Large intestine (tissue), 3 donors: ENCODE measurements at regions not wholly inside any gene's neighbourhood (a gene's known extent, or its start where the extent isn't known, plus 50 kb on each side); places are given as distances from the start of the nearest gene placed in this dataset.

ENCODE experiments used
- DNase-seq, 2 donors: peaks; one replicate each; pipeline versions ENCODE4 v3.0.0 to v3.0.0-alpha.2; 2013
- H3K27ac ChIP-seq: one replicate; pipeline ENCODE4 v1.5.1; 2013; ENCODE audit warnings: low read length
- H3K27me3 ChIP-seq: 2 replicates; pipeline ENCODE4 v1.6.1; 2013; ENCODE audit warnings: low read length; ENCODE audit not compliant: control insufficient read depth, insufficient read depth
- H3K36me3 ChIP-seq: 2 replicates; pipeline ENCODE4 v1.6.1; 2013; ENCODE audit warnings: low read length; ENCODE audit not compliant: control insufficient read depth, insufficient read depth
- H3K4me1 ChIP-seq: one replicate; pipeline ENCODE4 v1.6.1; 2013; ENCODE audit warnings: low read length; ENCODE audit not compliant: control insufficient read depth, insufficient read depth
- H3K4me3 ChIP-seq: one replicate; pipeline ENCODE4 v1.5.1; 2013; ENCODE audit warnings: low read length
- H3K9me3 ChIP-seq: one replicate; pipeline ENCODE4 v1.6.1; 2013; ENCODE audit warnings: mild to moderate bottlenecking, low read depth, low read length, moderate library complexity; ENCODE audit not compliant: control insufficient read depth
- WGBS: methylation state at CpG from one replicate; pipeline ENCODE4 v1.1.5; 2013; ENCODE audit warnings: low lambda C conversion rate; ENCODE audit not compliant: insufficient coverage; 5-methylcytosine and 5-hydroxymethylcytosine counted together

DNA sequence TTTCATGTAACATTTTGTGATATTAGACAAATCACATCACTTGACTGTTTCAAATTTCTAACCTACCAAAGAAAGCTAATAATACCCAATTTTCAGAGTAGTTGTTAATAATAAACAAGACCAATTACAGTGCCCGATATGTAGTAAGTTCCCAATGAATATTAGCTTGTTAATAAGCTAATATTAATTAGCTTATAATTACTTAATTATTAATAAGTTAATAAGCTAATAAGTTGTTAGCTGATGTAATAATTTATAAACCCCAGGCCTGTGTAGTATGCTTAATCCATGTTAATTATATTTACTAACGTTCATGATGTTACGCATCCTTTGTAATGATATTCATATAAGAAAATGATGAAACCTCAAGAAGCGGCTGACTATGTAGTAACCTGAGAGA lies 643.8 kb upstream of the KIRREL3 start:
- Histone ChIP-seq H3K27me3 (no peaks in the 10 kb centered on the region), H3K4me1 (no peaks in the 10 kb centered on the region), H3K4me3 (no peak overlapping the region), H3K36me3 (no peaks in the 10 kb centered on the region), H3K27ac (no peak overlapping the region), H3K9me3 (peaks cover 3% of the 10 kb centered on the region)
- DNase-seq, result no peak
- WGBS, result 100% methylated on average over 2 of the region's 4 CpGs

DNA sequence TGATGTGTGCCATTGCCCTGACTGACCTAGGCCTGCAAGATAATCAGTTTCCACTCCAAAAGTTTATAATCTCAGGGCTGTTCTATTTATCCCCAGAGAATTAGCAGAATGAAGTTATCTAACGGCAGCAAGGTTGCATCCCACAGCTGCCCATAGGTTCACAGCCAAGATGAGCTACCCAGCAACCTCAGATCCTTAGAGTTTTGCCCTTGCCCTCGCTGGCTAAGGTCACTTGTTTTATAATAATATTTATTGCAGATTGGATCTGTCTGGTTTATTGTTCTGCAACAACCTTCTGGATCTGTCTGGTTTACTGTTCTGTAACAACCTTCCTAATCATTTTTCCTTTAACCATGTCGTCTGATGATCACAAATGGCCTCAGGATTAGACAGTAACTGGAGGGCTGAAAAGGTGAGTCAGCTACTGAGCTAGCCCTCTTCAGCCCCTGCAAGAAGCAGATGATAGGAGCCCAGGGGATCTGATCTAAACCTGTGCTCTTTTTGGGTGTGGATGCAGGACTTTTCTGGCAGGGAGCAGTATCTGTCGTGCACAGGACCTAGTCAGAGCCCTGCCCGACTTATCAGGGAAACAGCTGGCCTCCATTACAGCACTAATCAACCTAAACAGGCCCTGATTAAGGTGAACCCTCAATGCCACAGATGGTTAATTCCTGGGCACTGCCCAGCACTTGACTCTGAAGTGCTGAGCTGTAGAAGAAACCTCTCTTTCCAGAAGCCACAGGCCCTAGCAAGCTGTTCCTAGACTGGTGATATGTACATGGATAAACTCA lies 642.9 kb upstream of the KIRREL3 start:
- Histone ChIP-seq H3K9me3 (peaks cover 3% of the 10 kb centered on the region), H3K4me1 (no peaks in the 10 kb centered on the region), H3K27me3 (no peaks in the 10 kb centered on the region), H3K27ac (no peak overlapping the region), H3K36me3 (no peaks in the 10 kb centered on the region), H3K4me3 (no peak overlapping the region)
- peak in 1 of 2 donors; percentile 28 for DNase-seq
- no CpG with 5 or more reads among the region's 5 CpGs for WGBS

- H3K27ac ChIP-seq, result no peak overlapping the region
- no peaks in the 10 kb centered on the region for H3K36me3 ChIP-seq
- H3K4me3 ChIP-seq, result no peak overlapping the region
- H3K27me3 ChIP-seq, result no peaks in the 10 kb centered on the region
- peak in 1 of 2 donors; percentile 51 for DNase-seq
- WGBS, result no CpG with 5 or more reads among the region's 1 CpG
- no peaks in the 10 kb centered on the region for H3K9me3 ChIP-seq
- H3K4me1 ChIP-seq, result no peaks in the 10 kb centered on the region
These were observed 640.2 kb upstream of the KIRREL3 start for GRCh38 chr11:127640561-127641451.

GRCh38 chr11:127639916-127640315 lies 639.3 kb upstream of the KIRREL3 start:
- Histone ChIP-seq H3K4me1 (no peaks in the 10 kb centered on the region), H3K27ac (no peak overlapping the region), H3K9me3 (no peaks in the 10 kb centered on the region), H3K4me3 (no peak overlapping the region), H3K36me3 (no peaks in the 10 kb centered on the region), H3K27me3 (no peaks in the 10 kb centered on the region)
- no peak for DNase-seq
- 100% methylated on average over 1 of the region's 2 CpGs for WGBS

GRCh38 chr11:127632976-127633680 lies 632.6 kb upstream of the KIRREL3 start:
- 100% methylated on average over 1 of the region's 2 CpGs for WGBS
- Histone ChIP-seq H3K4me3 (no peak overlapping the region), H3K9me3 (no peaks in the 10 kb centered on the region), H3K4me1 (peaks cover 3% of the 10 kb centered on the region), H3K27me3 (no peaks in the 10 kb centered on the region), H3K27ac (no peak overlapping the region), H3K36me3 (no peaks in the 10 kb centered on the region)
- no peak for DNase-seq

- H3K36me3 ChIP-seq, result no peaks in the 10 kb centered on the region
- WGBS, result no CpG with 5 or more reads among the region's 4 CpGs
- H3K4me1 ChIP-seq, result peaks cover 4% of the 10 kb centered on the region
- no peak for DNase-seq
- no peaks in the 10 kb centered on the region for H3K9me3 ChIP-seq
- H3K27ac ChIP-seq, result no peak overlapping the region
- no peaks in the 10 kb centered on the region for H3K27me3 ChIP-seq
- no peak overlapping the region for H3K4me3 ChIP-seq
These were observed 632.0 kb upstream of the KIRREL3 start for GRCh38 chr11:127632546-127632945.

DNA sequence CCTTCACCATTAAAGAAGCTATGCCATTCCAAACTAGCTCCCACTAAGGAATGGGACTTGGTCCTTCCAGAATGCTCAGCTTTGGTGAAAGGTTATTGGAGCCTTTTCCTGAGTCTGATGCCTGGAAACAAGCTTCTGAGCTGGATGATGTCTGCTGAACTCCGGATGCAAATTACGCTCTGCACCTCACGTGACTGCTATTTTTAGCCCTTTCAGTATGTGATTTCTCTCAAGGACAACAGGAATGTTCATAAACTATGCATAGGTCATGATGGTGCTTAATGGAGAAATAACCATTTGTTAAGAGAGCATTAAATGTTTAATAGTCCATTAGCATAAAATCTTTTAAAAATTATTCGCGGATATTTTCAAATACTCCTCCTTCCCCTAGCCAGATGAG lies 631.4 kb upstream of the KIRREL3 start:
- 95% methylated on average over 2 of the region's 5 CpGs for whole genome bisulfite sequencing
- no peak for DNase-seq
- Histone ChIP-seq H3K4me1 (peaks cover 6% of the 10 kb centered on the region), H3K27me3 (no peaks in the 10 kb centered on the region), H3K36me3 (no peaks in the 10 kb centered on the region), H3K9me3 (no peaks in the 10 kb centered on the region), H3K4me3 (no peak overlapping the region), H3K27ac (no peak overlapping the region)

DNA sequence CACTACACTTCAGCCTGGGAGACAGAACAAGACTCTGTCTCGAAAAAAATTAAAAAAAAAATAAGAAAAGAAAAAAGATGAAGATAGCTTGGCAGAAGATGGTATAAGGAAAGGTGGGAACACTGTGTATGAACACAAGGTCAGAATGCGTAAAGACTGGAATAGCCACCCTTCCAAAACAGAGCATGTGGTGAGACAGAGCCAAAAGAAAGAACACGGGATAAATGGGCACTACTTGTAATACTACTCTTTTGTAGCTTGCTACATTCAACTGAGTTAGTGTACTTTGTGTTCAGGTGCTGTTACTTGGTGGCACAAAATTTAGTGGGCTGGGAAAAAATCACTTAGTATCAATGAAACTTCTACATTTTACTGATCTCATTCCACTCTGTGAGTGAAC lies 628.6 kb upstream of the KIRREL3 start:
- DNase-seq, result no peak
- Histone ChIP-seq H3K9me3 (no peaks in the 10 kb centered on the region), H3K36me3 (no peaks in the 10 kb centered on the region), H3K27ac (no peak overlapping the region), H3K4me3 (no peak overlapping the region), H3K4me1 (peaks cover 30% of the 10 kb centered on the region), H3K27me3 (no peaks in the 10 kb centered on the region)
- WGBS, result 93% methylated on average over 2 of the region's 3 CpGs

GRCh38 chr11:127628458-127628785 lies 627.9 kb upstream of the KIRREL3 start:
- H3K9me3 ChIP-seq, result no peaks in the 10 kb centered on the region
- no peak overlapping the region for H3K4me3 ChIP-seq
- no peaks in the 10 kb centered on the region for H3K36me3 ChIP-seq
- H3K27ac ChIP-seq, result peak overlapping the region; percentile 66
- WGBS, result no CpG with 5 or more reads among the region's 5 CpGs
- no peaks in the 10 kb centered on the region for H3K27me3 ChIP-seq
- no peak for DNase-seq
- peaks cover 30% of the 10 kb centered on the region for H3K4me1 ChIP-seq
